ENCODE measurements at regions not wholly inside any gene's neighbourhood (a gene's known extent, or its start where the extent isn't known, plus 50 kb on each side); places are given as distances from the start of the nearest gene placed in this dataset.

- BruUV-seq (replicated peaks), result no TSS peak
- DNase-seq (ENCODE audit: low read depth, low spot score) (no peak), ATAC-seq (no peak)
- CTCF ChIA-PET, result no interaction called here
- intact Hi-C loops (cut with micrococcal nuclease), result no loop called here
- H3K27me3 ChIP-seq (ENCODE audit: insufficient read depth, low read length), result peaks cover 75% of the 10 kb centered on the region
- H4K20me1 ChIP-seq (ENCODE audit: insufficient read depth), result no peaks in the 10 kb centered on the region
- H2AFZ ChIP-seq (ENCODE audit: low read depth, low read length, poor library complexity, severe bottlenecking), result no peak overlapping the region
- no peak overlapping the region for H3K27ac ChIP-seq (ENCODE audit: low read depth, low read length)
- H3K36me3 ChIP-seq (ENCODE audit: control insufficient read depth in 1 of 2, insufficient read depth in 2 of 2, low read length in 2 of 2), result no peaks in the 10 kb centered on the region
- H3K4me1 ChIP-seq (ENCODE audit: control insufficient read depth in 1 of 2, insufficient read depth in 2 of 2, low read length in 2 of 2), result no peaks in the 10 kb centered on the region
- no peak overlapping the region for H3K9ac ChIP-seq (ENCODE audit: low read length)
- no peak for TF ChIP-seq ZFX (IDR thresholded peaks at IDR 0.05)
- no peak for TF ChIP-seq EGR1 (IDR thresholded peaks at IDR 0.05; ENCODE audit: low read depth)
- no peaks in the 10 kb centered on the region for H3K9me2 ChIP-seq (ENCODE audit: insufficient read depth)
- RAD21 ChIA-PET (ENCODE audit: low non-redundant PET in 1 of 2, low total read pairs in 2 of 2, uncharacterized antibody in 2 of 2, unreplicated experiment in 2 of 2), result no interaction called here
- no peak overlapping the region for H3K4me3 ChIP-seq (replicated peaks in 1 of 2; ENCODE audit: low read depth in 1 of 2, low read length in 2 of 2)
- POLR2A ChIA-PET, result no interaction called here
- H3K79me2 ChIP-seq (ENCODE audit: insufficient read depth, low read length), result no peaks in the 10 kb centered on the region
- H3K4me2 ChIP-seq (ENCODE audit: low read length), result no peak overlapping the region
- no peaks in the 10 kb centered on the region for H3K9me3 ChIP-seq (ENCODE audit: control insufficient read depth in 1 of 2, insufficient read depth in 1 of 2, low read depth in 1 of 2, low read length in 2 of 2)
Measured at GRCh38 chr16:73885319-73885718, 411.3 kb upstream of the PSMD7 start.

- no TSS peak for BruUV-seq (replicated peaks)
- DNase-seq (ENCODE audit: low read depth, low spot score) (no peak), ATAC-seq (no peak)
- intact Hi-C loops (cut with micrococcal nuclease), result no loop called here
- CTCF ChIA-PET, result no interaction called here
- peaks cover 69% of the 10 kb centered on the region for H3K27me3 ChIP-seq (ENCODE audit: insufficient read depth, low read length)
- H3K36me3 ChIP-seq (ENCODE audit: control insufficient read depth in 1 of 2, insufficient read depth in 2 of 2, low read length in 2 of 2), result no peaks in the 10 kb centered on the region
- H3K9ac ChIP-seq (ENCODE audit: low read length), result no peak overlapping the region
- H3K79me2 ChIP-seq (ENCODE audit: insufficient read depth, low read length), result no peaks in the 10 kb centered on the region
- no peaks in the 10 kb centered on the region for H3K9me2 ChIP-seq (ENCODE audit: insufficient read depth)
- POLR2A ChIA-PET, result no interaction called here
- H3K4me1 ChIP-seq (ENCODE audit: control insufficient read depth in 1 of 2, insufficient read depth in 2 of 2, low read length in 2 of 2), result no peaks in the 10 kb centered on the region
- no peak overlapping the region for H3K4me2 ChIP-seq (ENCODE audit: low read length)
- H3K4me3 ChIP-seq (replicated peaks in 1 of 2; ENCODE audit: low read depth in 1 of 2, low read length in 2 of 2), result no peak overlapping the region
- RAD21 ChIA-PET (ENCODE audit: low non-redundant PET in 1 of 2, low total read pairs in 2 of 2, uncharacterized antibody in 2 of 2, unreplicated experiment in 2 of 2), result no interaction called here
- no peak overlapping the region for H3K27ac ChIP-seq (ENCODE audit: low read depth, low read length)
- H3K9me3 ChIP-seq (ENCODE audit: control insufficient read depth in 1 of 2, insufficient read depth in 1 of 2, low read depth in 1 of 2, low read length in 2 of 2), result no peaks in the 10 kb centered on the region
- H4K20me1 ChIP-seq (ENCODE audit: insufficient read depth), result no peaks in the 10 kb centered on the region
- TF ChIP-seq POLR2AphosphoS5 (IDR thresholded peaks at IDR 0.05; ENCODE audit: low read depth, low read length) (no peak), SRF (IDR thresholded peaks at IDR 0.05; ENCODE audit: low read depth) (no peak), ZNF274 (IDR thresholded peaks at IDR 0.05; ENCODE audit: low read depth, low read length) (no peak), SIN3A (IDR thresholded peaks at IDR 0.05; ENCODE audit: low read depth) (no peak), FOSL1 (IDR thresholded peaks at IDR 0.05; ENCODE audit: low read depth) (no peak), CEBPB (IDR thresholded peaks at IDR 0.05; ENCODE audit: low read depth) (no peak), JUND (IDR thresholded peaks at IDR 0.05) (no peak), ZFX (IDR thresholded peaks at IDR 0.05) (no peak), ELF1 (IDR thresholded peaks at IDR 0.05; ENCODE audit: borderline replicate concordance, low read depth) (no peak)
- no peak overlapping the region for H2AFZ ChIP-seq (ENCODE audit: low read depth, low read length, poor library complexity, severe bottlenecking)
Measured at GRCh38 chr16:73883841-73884240, 412.8 kb upstream of the PSMD7 start.
